Myocyte (in vitro differentiated cells): ENCODE measurements at regions not wholly inside any gene's neighbourhood (a gene's known extent, or its start where the extent isn't known, plus 50 kb on each side); places are given as distances from the start of the nearest gene placed in this dataset.

ENCODE experiments used
- DNase-seq: peaks from one replicate; pipeline ENCODE4 v3.0.0-alpha.2; 2012; ENCODE audit warnings: low read depth

GRCh38 chrX:124280294-124280902, 52.1 kb upstream of the TEX13D start:
- DNase-seq = peak; percentile 3

- no peak for DNase-seq
These were observed 49.9 kb upstream of the TEX13D start for GRCh38 chrX:124282580-124282979.
